ENCODE measurements at regions not wholly inside any gene's neighbourhood (a gene's known extent, or its start where the extent isn't known, plus 50 kb on each side); places are given as distances from the start of the nearest gene placed in this dataset.
"Not testable (repeated sequence)": the region's sequence is repeated elsewhere in the genome, so short reads cannot be mapped to it uniquely, and the experiment has no call there.

- DNase-seq (ENCODE audit: low read depth, low spot score): not testable (repeated sequence)
Measured at GRCh38 chr12:34220079-34220478, 197.8 kb downstream of the ALG10 start.

GRCh38 chr12:34223640-34224039 lies 201.3 kb downstream of the ALG10 start:
- DNase-seq (ENCODE audit: low read depth, low spot score): no peak

GRCh38 chr12:34226044-34226443 lies 203.7 kb downstream of the ALG10 start:
- not testable (repeated sequence) for DNase-seq (ENCODE audit: low read depth, low spot score)

GRCh38 chr12:34228046-34228445 lies 205.8 kb downstream of the ALG10 start:
- not testable (repeated sequence) for DNase-seq (ENCODE audit: low read depth, low spot score)

GRCh38 chr12:34229033-34229432 lies 206.7 kb downstream of the ALG10 start:
- not testable (repeated sequence) for DNase-seq (ENCODE audit: low read depth, low spot score)

GRCh38 chr12:34233618-34234017 lies 211.3 kb downstream of the ALG10 start:
- no peak for DNase-seq (ENCODE audit: low read depth, low spot score)

GRCh38 chr12:34236073-34236472 lies 213.8 kb downstream of the ALG10 start:
- DNase-seq (ENCODE audit: low read depth, low spot score): no peak

- no peak for DNase-seq (ENCODE audit: low read depth, low spot score)
Measured at GRCh38 chr12:34244608-34245007, 222.3 kb downstream of the ALG10 start.

- DNase-seq (ENCODE audit: low read depth, low spot score): no peak
Measured at GRCh38 chr12:34249271-34249670, 227.0 kb downstream of the ALG10 start.

- not testable (repeated sequence) for DNase-seq (ENCODE audit: low read depth, low spot score)
Measured at GRCh38 chr12:34251879-34252278, 229.6 kb downstream of the ALG10 start.

GRCh38 chr12:34253674-34254073 lies 231.4 kb downstream of the ALG10 start:
- no peak for DNase-seq (ENCODE audit: low read depth, low spot score)

GRCh38 chr12:34257093-34257492 lies 234.8 kb downstream of the ALG10 start:
- DNase-seq (ENCODE audit: low read depth, low spot score): no peak

GRCh38 chr12:34262140-34262539 lies 239.8 kb downstream of the ALG10 start:
- not testable (repeated sequence) for DNase-seq (ENCODE audit: low read depth, low spot score)

GRCh38 chr12:34264110-34264509 lies 241.8 kb downstream of the ALG10 start:
- DNase-seq (ENCODE audit: low read depth, low spot score): no peak

- not testable (repeated sequence) for DNase-seq (ENCODE audit: low read depth, low spot score)
Measured at GRCh38 chr12:34273703-34274102, 251.4 kb downstream of the ALG10 start.

- DNase-seq (ENCODE audit: low read depth, low spot score): no peak
Measured at GRCh38 chr12:34275129-34275528, 252.8 kb downstream of the ALG10 start.

- DNase-seq (ENCODE audit: low read depth, low spot score): no peak
Measured at GRCh38 chr12:34286483-34286882, 264.2 kb downstream of the ALG10 start.

GRCh38 chr12:34286934-34287333 lies 264.6 kb downstream of the ALG10 start:
- DNase-seq (ENCODE audit: low read depth, low spot score): no peak

GRCh38 chr12:34287437-34287836 lies 265.1 kb downstream of the ALG10 start:
- no peak for DNase-seq (ENCODE audit: low read depth, low spot score)

- no peak for DNase-seq (ENCODE audit: low read depth, low spot score)
Measured at GRCh38 chr12:34287986-34288962, 266.0 kb downstream of the ALG10 start.

- DNase-seq (ENCODE audit: low read depth, low spot score): no peak
Measured at GRCh38 chr12:34288963-34289345, 266.7 kb downstream of the ALG10 start.

- no peak for DNase-seq (ENCODE audit: low read depth, low spot score)
Measured at GRCh38 chr12:34289431-34290380, 267.4 kb downstream of the ALG10 start.

Data from activated naive CD8-positive, alpha-beta T cell treated with anti-CD3 and anti-CD28 coated beads, Interleukin-2, amount 50 U/mL, for 16 hours (primary cell).